GM23248 (cell line): ENCODE measurements at regions not wholly inside any gene's neighbourhood (a gene's known extent, or its start where the extent isn't known, plus 50 kb on each side); places are given as distances from the start of the nearest gene placed in this dataset.

Experiments
- DNase-seq: peaks from one replicate; pipeline ENCODE4 v3.0.0-alpha.2; 2015
- H2AFZ ChIP-seq: fragments of 200-600 bp; sonication (generic); 2 replicates; pipeline ENCODE4 v1.6.1; 2016; ENCODE audit warnings: antibody characterized with exemption
- H3F3A ChIP-seq: fragments of 200-600 bp; sonication (generic); 2 replicates; pipeline ENCODE4 v1.6.1; 2016; ENCODE audit warnings: mild to moderate bottlenecking, antibody characterized with exemption, mixed run types; ENCODE audit not compliant: insufficient read depth
- H3K27ac ChIP-seq: fragments of 200-600 bp; sonication (generic); 2 replicates; pipeline ENCODE4 v1.5.1; 2016; ENCODE audit warnings: mild to moderate bottlenecking
- H3K27me3 ChIP-seq: fragments of 200-600 bp; sonication (generic); replicated peaks from 2 replicates; pipeline ENCODE4 v1.6.1; 2016; ENCODE audit warnings: mild to moderate bottlenecking; ENCODE audit not compliant: insufficient read depth
- H3K36me3 ChIP-seq: fragments of 200-600 bp; sonication (generic); 2 replicates; pipeline ENCODE4 v1.6.1; 2016; ENCODE audit warnings: low read depth, mild to moderate bottlenecking
- H3K4me1 ChIP-seq: fragments of 200-600 bp; sonication (generic); 2 replicates; pipeline ENCODE4 v1.6.1; 2016; ENCODE audit warnings: mild to moderate bottlenecking; ENCODE audit not compliant: insufficient read depth
- H3K4me2 ChIP-seq: fragments of 200-600 bp; sonication (generic); one replicate; pipeline ENCODE4 v1.6.1; 2016; ENCODE audit warnings: mild to moderate bottlenecking; ENCODE audit not compliant: unreplicated experiment
- H3K4me3 ChIP-seq: fragments of 200-600 bp; sonication (generic); 2 replicates; pipeline ENCODE4 v1.5.1; 2016; ENCODE audit warnings: mild to moderate bottlenecking
- H3K79me2 ChIP-seq: fragments of 200-600 bp; sonication (generic); 2 replicates; pipeline ENCODE4 v1.6.1; 2016; ENCODE audit warnings: mild to moderate bottlenecking; ENCODE audit not compliant: insufficient read depth
- H3K9ac ChIP-seq: fragments of 200-600 bp; sonication (generic); 2 replicates; pipeline ENCODE4 v1.6.1; 2016; ENCODE audit warnings: mild to moderate bottlenecking
- H3K9me2 ChIP-seq: fragments of 200-600 bp; sonication (generic); 2 replicates; pipeline ENCODE4 v1.6.1; 2016; ENCODE audit warnings: mixed run types, mild to moderate bottlenecking, moderate library complexity; ENCODE audit not compliant: insufficient read depth
- H3K9me3 ChIP-seq: fragments of 200-600 bp; sonication (generic); one replicate; pipeline ENCODE4 v1.6.1; 2017; ENCODE audit warnings: low read depth
- H4K20me1 ChIP-seq: fragments of 200-600 bp; sonication (generic); 2 replicates; pipeline ENCODE4 v1.6.0; 2016; ENCODE audit not compliant: insufficient read depth
- EZH2 ChIP-seq: fragments of 200-600 bp; sonication (generic); IDR thresholded peaks from 2 replicates; pipeline ENCODE4 v1.6.1; 2018; ENCODE audit warnings: antibody characterized with exemption, mild to moderate bottlenecking; ENCODE audit not compliant: insufficient read depth, poor library complexity, severe bottlenecking
- EZH2phosphoT487 ChIP-seq: fragments of 200-600 bp; sonication (generic); IDR thresholded peaks from 2 replicates; pipeline ENCODE4 v1.6.1; 2018; ENCODE audit warnings: antibody characterized with exemption, moderate library complexity, mild to moderate bottlenecking, low read depth; ENCODE audit not compliant: insufficient read depth
- WGBS, 2 experiments: methylation state at CpG; one replicate each; pipeline ENCODE4 v1.1.6; 2015 to 2017; ENCODE audit warnings: low lambda C conversion rate in 2 of 2, low coverage in 1 of 2; ENCODE audit errors: missing lambda C conversion rate in 2 of 2; 5-methylcytosine and 5-hydroxymethylcytosine counted together
- in situ Hi-C: fragments of 300-500 bp; cut with MboI; formaldehyde crosslinking; loops from 2 replicates; pipeline ENCODE4 v1.15.0; 2020

DNA sequence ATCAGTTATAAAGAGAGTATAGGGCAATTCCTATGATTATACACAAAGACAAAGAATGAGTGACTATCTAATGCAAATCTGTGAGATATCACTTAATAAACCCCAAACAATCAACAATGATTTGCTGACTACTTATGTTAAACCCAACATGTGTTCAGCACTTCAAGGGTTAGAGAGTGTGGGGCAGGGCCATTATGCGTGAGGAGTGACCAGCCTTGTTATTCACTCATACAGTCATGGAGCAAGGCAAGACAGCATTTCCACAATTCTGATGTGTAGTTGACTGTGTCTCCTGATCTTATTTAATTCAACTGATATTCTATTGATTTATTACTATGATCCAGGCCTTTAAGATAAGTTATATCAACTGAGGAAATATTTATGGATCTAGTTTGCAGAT is 251.7 kb downstream of the CYRIA start:
- no peak overlapping the region for H3K27ac ChIP-seq
- TF ChIP-seq EZH2phosphoT487 = no peak
- TF ChIP-seq EZH2 = no peak
- H3K27me3 ChIP-seq = no peaks in the 10 kb centered on the region
- H3K79me2 ChIP-seq = no peaks in the 10 kb centered on the region
- H3K4me1 ChIP-seq = no peaks in the 10 kb centered on the region
- in situ Hi-C loops = no loop called here
- no peaks in the 10 kb centered on the region for H3K9me3 ChIP-seq
- H3K36me3 ChIP-seq = no peaks in the 10 kb centered on the region
- H3K9me2 ChIP-seq = no peaks in the 10 kb centered on the region
- no peaks in the 10 kb centered on the region for H3F3A ChIP-seq
- H4K20me1 ChIP-seq = no peaks in the 10 kb centered on the region
- 14 to 28% methylated on average over 1 of the region's 1 CpG for WGBS, 2 experiments
- no peak overlapping the region for H3K4me2 ChIP-seq
- no peak overlapping the region for H3K9ac ChIP-seq
- DNase-seq = no peak
- H2AFZ ChIP-seq = no peak overlapping the region
- no peak overlapping the region for H3K4me3 ChIP-seq

GRCh38 chr2:16413285-16413684 is 252.3 kb downstream of the CYRIA start:
- no peak overlapping the region for H3K4me2 ChIP-seq
- WGBS, 2 experiments = 35 to 39% methylated on average over 5 of the region's 5 CpGs
- no peak for DNase-seq
- H3K27me3 ChIP-seq = no peaks in the 10 kb centered on the region
- H2AFZ ChIP-seq = no peak overlapping the region
- H3K36me3 ChIP-seq = no peaks in the 10 kb centered on the region
- no peak for TF ChIP-seq EZH2
- no peak for TF ChIP-seq EZH2phosphoT487
- no peaks in the 10 kb centered on the region for H3F3A ChIP-seq
- H3K79me2 ChIP-seq = no peaks in the 10 kb centered on the region
- in situ Hi-C loops = no loop called here
- H3K27ac ChIP-seq = no peak overlapping the region
- H3K4me3 ChIP-seq = no peak overlapping the region
- H3K9me3 ChIP-seq = no peaks in the 10 kb centered on the region
- no peaks in the 10 kb centered on the region for H3K4me1 ChIP-seq
- H4K20me1 ChIP-seq = no peaks in the 10 kb centered on the region
- H3K9me2 ChIP-seq = no peaks in the 10 kb centered on the region
- no peak overlapping the region for H3K9ac ChIP-seq

DNA sequence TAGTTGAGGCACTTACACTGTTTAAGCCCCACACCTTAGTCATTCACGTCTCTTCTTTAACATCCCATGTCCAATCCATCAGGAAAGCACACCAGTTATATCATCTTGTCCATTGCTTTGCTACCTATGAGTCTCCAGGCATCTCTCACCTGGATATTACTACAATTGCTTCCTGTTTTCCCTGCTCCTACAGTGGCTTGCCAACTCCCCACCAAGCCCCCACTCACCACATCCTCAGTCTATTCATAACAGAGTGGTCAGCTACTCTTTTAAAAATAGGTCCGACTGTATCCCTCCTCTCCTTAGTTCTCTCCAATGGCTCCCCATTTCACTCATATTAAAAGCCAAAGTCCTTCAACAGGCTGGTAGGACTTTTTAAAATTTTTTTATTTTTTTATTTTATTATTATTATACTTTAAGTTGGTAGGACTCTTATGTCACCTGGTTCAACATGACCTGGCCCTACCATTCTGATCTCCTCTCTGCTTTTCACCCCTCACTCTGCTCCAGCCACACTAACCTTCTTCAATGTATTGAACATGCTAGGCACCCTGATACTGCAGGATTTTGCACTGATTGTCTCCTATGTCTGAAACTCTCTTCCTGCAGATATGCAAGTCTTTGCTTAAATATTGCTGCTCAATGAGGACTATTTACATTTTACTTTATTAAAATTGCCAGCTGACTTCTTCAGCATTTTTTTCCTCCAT is 253.2 kb downstream of the CYRIA start:
- Histone ChIP-seq H3K36me3 (no peaks in the 10 kb centered on the region), H3K4me1 (no peaks in the 10 kb centered on the region), H3K9me3 (no peaks in the 10 kb centered on the region), H3K4me3 (no peak overlapping the region), H4K20me1 (no peaks in the 10 kb centered on the region), H2AFZ (no peak overlapping the region), H3K9ac (no peak overlapping the region), H3K79me2 (no peaks in the 10 kb centered on the region), H3K27ac (no peak overlapping the region), H3K9me2 (no peaks in the 10 kb centered on the region), H3K4me2 (no peak overlapping the region), H3K27me3 (no peaks in the 10 kb centered on the region), H3F3A (no peaks in the 10 kb centered on the region)
- DNase-seq = no peak
- in situ Hi-C loops = no loop called here
- TF ChIP-seq EZH2phosphoT487 (no peak), EZH2 (no peak)
- 26 to 29% methylated on average over 2 of the region's 2 CpGs for WGBS, 2 experiments

DNA sequence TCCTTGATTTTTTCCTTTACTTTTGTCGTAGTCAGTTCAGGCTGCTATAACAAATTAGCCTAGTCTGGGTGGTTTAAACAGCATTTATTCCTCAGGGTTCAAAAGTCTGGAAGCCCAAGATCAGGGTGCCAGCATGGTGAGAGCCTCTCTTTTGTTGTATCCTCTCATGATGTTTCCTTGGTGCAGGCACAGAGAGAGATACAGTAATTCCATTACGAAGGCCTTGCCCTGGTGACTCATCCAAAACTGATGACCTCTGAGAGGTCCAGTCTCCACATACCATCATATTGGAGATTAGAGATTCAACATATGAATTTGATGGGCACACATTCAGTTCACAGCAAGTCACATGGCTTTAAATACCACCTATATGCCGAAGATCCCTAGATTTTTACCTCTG is 253.8 kb downstream of the CYRIA start:
- Histone ChIP-seq H3K9me2 (no peaks in the 10 kb centered on the region), H3K27ac (no peak overlapping the region), H3K4me3 (no peak overlapping the region), H3F3A (no peaks in the 10 kb centered on the region), H3K9me3 (no peaks in the 10 kb centered on the region), H3K79me2 (no peaks in the 10 kb centered on the region), H3K27me3 (no peaks in the 10 kb centered on the region), H3K4me1 (no peaks in the 10 kb centered on the region), H3K9ac (no peak overlapping the region), H3K4me2 (no peak overlapping the region), H2AFZ (no peak overlapping the region), H3K36me3 (no peaks in the 10 kb centered on the region), H4K20me1 (no peaks in the 10 kb centered on the region)
- in situ Hi-C loops = no loop called here
- no peak for DNase-seq
- WGBS, 2 experiments = 20 to 37% methylated on average over 3 of the region's 3 CpGs
- no peak for TF ChIP-seq EZH2
- TF ChIP-seq EZH2phosphoT487 = no peak
